VCaP (cell line): ENCODE measurements at regions not wholly inside any gene's neighbourhood (a gene's known extent, or its start where the extent isn't known, plus 50 kb on each side); places are given as distances from the start of the nearest gene placed in this dataset.

Experiments
- H3K27ac ChIP-seq: fragments of 450-650 bp; 2 replicates; pipeline ENCODE4 v1.5.1; 2017
- CTCF ChIP-seq: fragments of 450-650 bp; conservative IDR thresholded peaks from 2 replicates; pipeline ENCODE4 v1.5.1; 2017; ENCODE audit warnings: mild to moderate bottlenecking, moderate library complexity

GRCh38 chr4:122973465-122973864 lies 51.1 kb upstream of the NUDT6 start:
- no peak overlapping the region for H3K27ac ChIP-seq
- TF ChIP-seq CTCF = no peak

- no peak overlapping the region for H3K27ac ChIP-seq
- TF ChIP-seq CTCF = no peak
These were observed 53.7 kb upstream of the NUDT6 start for GRCh38 chr4:122976111-122976510.

- no peak for TF ChIP-seq CTCF
- H3K27ac ChIP-seq = no peak overlapping the region
These were observed 54.7 kb upstream of the NUDT6 start for GRCh38 chr4:122977103-122977502.

GRCh38 chr4:122978109-122978508 lies 55.7 kb upstream of the NUDT6 start:
- TF ChIP-seq CTCF = no peak
- no peak overlapping the region for H3K27ac ChIP-seq

GRCh38 chr4:122978789-122979188 lies 56.4 kb upstream of the NUDT6 start:
- no peak overlapping the region for H3K27ac ChIP-seq
- no peak for TF ChIP-seq CTCF

- TF ChIP-seq CTCF = no peak
- H3K27ac ChIP-seq = no peak overlapping the region
These were observed 58.5 kb upstream of the NUDT6 start for GRCh38 chr4:122980860-122981259.

GRCh38 chr4:122988696-122989095 lies 66.3 kb upstream of the NUDT6 start:
- no peak for TF ChIP-seq CTCF

GRCh38 chr4:122990891-122991290 lies 68.5 kb upstream of the NUDT6 start:
- TF ChIP-seq CTCF = no peak
- H3K27ac ChIP-seq = peak overlapping the region; percentile 55

More at GRCh38 chr4:122988696-122989095, 66.3 kb upstream of the NUDT6 start:
- H3K27ac ChIP-seq = no peak overlapping the region
